AG10803 (cell line): ENCODE measurements at regions not wholly inside any gene's neighbourhood (a gene's known extent, or its start where the extent isn't known, plus 50 kb on each side); places are given as distances from the start of the nearest gene placed in this dataset.

ENCODE experiments used
- DNase-seq: peaks from one replicate; pipeline ENCODE4 v3.0.0; 2010; ENCODE audit warnings: low read depth
- H3K4me3 ChIP-seq: 2 replicates; pipeline ENCODE4 v1.5.1; 2011; ENCODE audit warnings: mild to moderate bottlenecking, low read length, control low read depth
- TF ChIP-seq, protein P1 (sequence below): conservative IDR thresholded peaks from 2 replicates; pipeline ENCODE4 v1.5.1; 2011; ENCODE audit warnings: mild to moderate bottlenecking, low read length, control low read depth, inconsistent platforms

DNA sequence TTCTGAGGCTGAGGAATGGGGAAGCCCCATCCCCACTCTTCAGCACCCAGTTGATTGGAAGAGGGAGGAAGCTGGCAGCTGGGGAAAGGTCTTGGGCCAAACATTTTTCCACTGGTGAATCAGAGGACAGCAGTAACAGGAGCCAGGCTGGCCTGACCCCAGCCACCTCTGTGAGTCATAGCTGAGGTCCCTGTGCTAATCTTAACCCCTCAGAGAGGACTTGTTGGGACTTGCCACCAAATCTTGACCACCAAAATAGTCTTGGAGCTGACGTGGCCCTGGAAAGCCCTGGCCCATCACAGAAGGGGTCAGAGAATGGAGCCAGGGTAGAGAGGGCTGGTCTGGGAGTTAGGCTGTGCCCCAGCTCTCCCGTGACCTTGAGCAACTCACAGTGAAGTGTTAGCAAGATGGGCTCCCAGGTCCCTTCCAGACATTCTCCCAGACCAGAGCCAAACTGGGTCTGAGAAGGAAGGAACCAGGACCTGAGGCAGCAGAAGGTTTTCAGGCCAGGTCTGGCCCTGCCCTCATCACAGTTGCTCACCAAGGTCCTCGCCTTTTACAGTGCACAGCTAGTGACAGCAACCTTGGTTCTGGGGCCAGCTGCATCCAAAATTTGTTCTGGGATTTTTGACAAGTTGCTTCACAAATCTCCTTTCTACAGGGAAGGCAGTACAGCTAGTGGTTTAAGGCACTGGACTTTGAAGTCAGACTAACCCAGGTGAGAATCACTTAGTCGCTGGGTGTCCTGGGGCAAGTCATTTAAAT, 266.6 kb downstream of the CYP26B1 start:
- H3K4me3 ChIP-seq: no peak overlapping the region
- TF ChIP-seq, protein P1, sequence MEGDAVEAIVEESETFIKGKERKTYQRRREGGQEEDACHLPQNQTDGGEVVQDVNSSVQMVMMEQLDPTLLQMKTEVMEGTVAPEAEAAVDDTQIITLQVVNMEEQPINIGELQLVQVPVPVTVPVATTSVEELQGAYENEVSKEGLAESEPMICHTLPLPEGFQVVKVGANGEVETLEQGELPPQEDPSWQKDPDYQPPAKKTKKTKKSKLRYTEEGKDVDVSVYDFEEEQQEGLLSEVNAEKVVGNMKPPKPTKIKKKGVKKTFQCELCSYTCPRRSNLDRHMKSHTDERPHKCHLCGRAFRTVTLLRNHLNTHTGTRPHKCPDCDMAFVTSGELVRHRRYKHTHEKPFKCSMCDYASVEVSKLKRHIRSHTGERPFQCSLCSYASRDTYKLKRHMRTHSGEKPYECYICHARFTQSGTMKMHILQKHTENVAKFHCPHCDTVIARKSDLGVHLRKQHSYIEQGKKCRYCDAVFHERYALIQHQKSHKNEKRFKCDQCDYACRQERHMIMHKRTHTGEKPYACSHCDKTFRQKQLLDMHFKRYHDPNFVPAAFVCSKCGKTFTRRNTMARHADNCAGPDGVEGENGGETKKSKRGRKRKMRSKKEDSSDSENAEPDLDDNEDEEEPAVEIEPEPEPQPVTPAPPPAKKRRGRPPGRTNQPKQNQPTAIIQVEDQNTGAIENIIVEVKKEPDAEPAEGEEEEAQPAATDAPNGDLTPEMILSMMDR: no peak
- peak; percentile 85 for DNase-seq

DNA sequence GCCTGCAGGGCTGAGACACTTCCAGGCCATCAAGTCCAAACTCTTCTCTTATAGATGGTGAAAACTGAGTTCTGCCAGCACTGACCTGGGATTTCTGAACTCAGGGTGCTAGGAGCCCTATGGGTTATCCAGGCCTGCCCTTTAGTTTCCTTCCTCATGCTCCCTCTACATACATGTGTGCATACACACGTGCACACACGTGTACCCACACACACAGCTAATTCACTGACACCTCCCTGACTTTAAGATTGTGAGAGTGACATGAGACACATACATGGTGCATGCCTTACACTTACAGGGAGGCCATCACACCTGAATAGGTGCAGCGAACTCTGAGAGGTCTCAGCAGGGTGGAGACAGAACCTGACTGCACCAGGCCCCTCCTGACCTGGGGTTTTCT, 267.4 kb downstream of the CYP26B1 start:
- H3K4me3 ChIP-seq: no peak overlapping the region
- TF ChIP-seq, protein P1: no peak
- DNase-seq: no peak

DNA sequence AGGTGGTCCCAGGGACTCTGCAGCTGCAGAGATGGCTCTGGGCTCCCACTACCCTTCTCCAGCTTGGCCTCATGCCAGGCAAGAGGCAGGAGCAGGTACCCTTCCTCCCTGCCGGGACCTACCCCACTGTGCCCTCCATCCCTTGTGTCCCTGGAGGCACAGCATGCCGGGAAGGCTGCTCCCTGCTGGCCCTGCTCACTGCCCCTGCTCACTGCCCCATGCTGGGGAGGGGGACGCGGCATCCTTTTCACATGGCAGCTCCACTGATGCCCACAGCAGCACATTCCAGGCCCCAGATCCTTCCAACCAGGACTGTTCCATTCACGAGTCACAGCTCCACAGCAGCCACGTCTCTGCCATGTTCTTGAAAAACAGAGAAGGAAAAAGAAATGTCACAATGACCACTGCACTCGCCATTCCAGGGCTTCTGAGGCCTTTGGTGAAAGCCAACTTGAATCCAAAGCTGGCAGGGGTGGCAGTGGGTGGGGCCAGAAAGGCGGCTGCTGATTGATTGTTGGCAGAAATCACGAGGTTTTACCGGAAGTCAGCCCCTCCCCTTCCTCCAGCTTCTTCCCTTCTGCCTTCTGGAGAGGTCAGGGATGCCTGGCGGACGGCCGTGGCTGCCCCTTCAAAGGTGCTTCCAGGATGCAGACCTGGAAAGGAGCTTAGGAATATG, 268.0 kb downstream of the CYP26B1 start:
- TF ChIP-seq, protein P1: no peak
- DNase-seq: no peak
- H3K4me3 ChIP-seq: no peak overlapping the region

DNA sequence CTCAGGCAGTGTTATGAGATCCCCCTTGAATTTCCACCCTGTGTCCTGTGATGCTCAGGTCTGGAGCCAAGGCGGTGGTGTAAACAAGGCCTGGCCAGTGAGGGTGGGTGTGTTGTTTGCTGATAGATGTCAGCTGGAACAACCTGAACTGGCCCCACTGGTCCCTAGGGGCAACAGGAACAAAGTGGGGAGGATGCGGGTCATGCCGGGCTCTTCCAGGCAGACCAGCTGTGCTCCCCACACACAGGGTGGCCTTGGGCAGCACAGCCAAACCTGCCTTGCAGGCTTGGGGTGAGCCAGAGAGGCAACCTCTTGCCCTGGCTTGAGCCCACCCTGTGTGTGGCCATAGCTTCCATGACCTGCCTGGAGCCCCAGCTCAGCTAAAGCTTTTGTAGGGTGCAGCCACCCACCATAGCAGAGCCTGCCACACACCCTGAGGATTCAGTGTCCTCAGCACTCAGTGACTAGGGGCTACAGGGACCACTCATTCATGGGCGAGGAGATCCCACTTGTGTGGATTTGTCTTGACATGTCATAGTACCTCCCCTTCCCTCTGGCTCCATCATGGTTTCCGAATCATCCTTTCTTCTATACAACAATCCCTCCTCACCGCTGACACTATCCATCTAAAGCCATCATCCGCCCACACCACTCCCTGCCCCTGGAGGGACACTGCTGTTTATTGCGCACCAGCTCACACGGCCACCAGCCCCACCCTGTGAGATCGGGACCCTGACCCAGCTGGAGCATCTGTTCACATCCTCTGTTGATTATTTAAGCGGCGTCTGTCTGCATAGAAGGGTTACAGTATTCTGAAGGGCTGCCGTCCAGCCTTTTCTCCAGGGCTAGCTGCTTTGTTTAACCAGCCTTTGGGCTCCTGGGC, 268.8 kb downstream of the CYP26B1 start:
- DNase-seq: no peak
- TF ChIP-seq, protein P1: no peak
- no peak overlapping the region for H3K4me3 ChIP-seq

DNA sequence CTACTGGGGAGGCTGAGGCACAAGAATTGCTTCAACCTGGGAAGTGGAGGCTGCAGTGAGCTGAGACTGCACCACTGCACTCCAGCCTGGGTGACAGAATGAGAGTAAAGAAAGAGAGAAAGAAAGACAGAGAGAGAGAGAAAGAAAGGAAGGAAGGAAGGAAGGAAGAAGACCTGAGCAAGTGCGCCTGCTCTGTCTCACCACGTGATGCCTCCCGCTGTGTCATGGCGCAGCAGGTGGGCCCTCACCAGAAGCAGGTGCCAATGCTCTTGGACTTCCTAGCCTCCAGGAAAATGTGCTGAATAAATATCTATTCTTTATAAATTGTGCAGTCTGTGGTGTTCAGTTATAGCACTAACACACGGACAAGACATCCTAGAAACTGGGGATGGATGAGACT, 270.0 kb downstream of the CYP26B1 start:
- DNase-seq: no peak
- H3K4me3 ChIP-seq: no peak overlapping the region
- TF ChIP-seq, protein P1: no peak

DNA sequence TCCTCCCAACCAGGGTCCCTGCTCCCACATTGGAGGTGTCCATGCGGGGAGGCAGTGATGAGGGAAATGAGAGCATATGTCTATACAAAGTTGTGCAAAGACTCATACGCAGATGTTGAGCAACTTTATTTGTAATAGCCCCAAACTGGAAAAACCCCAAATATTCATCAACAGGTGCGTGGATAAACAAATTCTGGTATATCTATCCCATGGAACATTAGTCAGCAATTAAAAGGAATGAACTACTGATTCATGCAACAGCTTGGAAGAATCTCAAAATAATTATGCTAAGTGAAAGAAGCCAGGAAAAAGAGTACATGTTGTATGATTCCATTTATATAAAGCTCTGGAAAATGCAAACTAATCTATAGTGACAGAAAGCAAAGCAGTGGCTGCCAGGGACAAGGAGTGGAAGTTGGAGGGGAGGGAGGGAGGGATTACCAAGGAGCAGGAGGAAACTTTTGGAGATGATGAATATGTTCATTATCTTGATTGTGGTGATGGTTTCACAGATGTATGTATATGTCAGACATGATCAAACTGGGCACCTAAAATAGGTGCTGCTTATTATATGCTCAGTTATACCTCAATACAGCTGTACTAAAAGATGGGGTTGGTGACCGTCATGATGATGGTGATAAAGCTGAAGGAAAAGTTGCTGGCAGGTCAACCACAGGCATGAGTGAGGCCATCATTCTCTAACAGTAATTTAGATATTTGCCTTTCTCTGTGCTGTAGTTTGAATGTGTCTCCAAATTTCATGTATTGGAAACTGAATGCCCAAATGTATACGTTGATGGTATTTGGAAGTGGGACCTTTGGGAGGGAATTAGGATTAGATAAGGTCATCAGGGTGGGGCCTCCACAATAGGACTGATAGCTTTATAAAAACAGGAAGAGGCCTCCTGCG, 270.9 kb downstream of the CYP26B1 start:
- no peak overlapping the region for H3K4me3 ChIP-seq
- DNase-seq: peak; percentile 64
- TF ChIP-seq, protein P1: no peak
